HEK293 (cell line): ENCODE measurements at regions not wholly inside any gene's neighbourhood (a gene's known extent, or its start where the extent isn't known, plus 50 kb on each side); places are given as distances from the start of the nearest gene placed in this dataset.

ENCODE experiments used
- CTCF ChIA-PET: fragments of 350-600 bp; formaldehyde crosslinking; extraction: SDS; loops from one replicate; lab custom pipeline; 2021; ENCODE audit warnings: antibody characterized with exemption; lab: Yijun Ruan, JAX
- POLR2A ChIA-PET: fragments of 300-600 bp; formaldehyde crosslinking; extraction: SDS; loops from one replicate; lab custom pipeline; 2020; ENCODE audit warnings: antibody characterized with exemption, inconsistent platforms; lab: Yijun Ruan, JAX
- H3K27ac ChIP-seq: fragments of 200-500 bp; sonication (Bioruptor generic); 2 replicates; pipeline ENCODE4 v1.5.1; 2014; ENCODE audit warnings: low read depth, low read length, control low read depth, inconsistent platforms; ENCODE audit errors: extremely low read depth
- H3K36me3 ChIP-seq, 2 experiments: fragments of 200-500 bp in 1 of 2; sonication (Bioruptor generic) in 1 of 2; 1 replicate in 1 of 2; 2 replicates in 1 of 2; pipeline ENCODE4 v1.5.1; 2014 to 2017; ENCODE audit warnings: inconsistent platforms in 2 of 2, low read length in 2 of 2; ENCODE audit not compliant: control insufficient read depth in 2 of 2, insufficient read depth in 1 of 2
- H3K4me1 ChIP-seq: fragments of 200-500 bp; sonication (Bioruptor generic); 2 replicates; pipeline ENCODE4 v1.5.1; 2014; ENCODE audit warnings: mild to moderate bottlenecking, low read length, inconsistent platforms; ENCODE audit not compliant: control insufficient read depth, insufficient read depth
- H3K4me3 ChIP-seq: 2 replicates; pipeline ENCODE4 v1.5.1; 2011; ENCODE audit warnings: low read depth, mild to moderate bottlenecking, control low read depth, low read length, moderate library complexity
- H3K9me3 ChIP-seq: fragments of 200-500 bp; sonication (Bioruptor generic); 2 replicates; pipeline ENCODE4 v1.5.1; 2014; ENCODE audit warnings: low read depth, low read length, inconsistent platforms; ENCODE audit not compliant: control insufficient read depth, insufficient read depth
- KLF16 ChIP-seq: fragments of 450-650 bp; formaldehyde crosslinking; IDR thresholded peaks from 2 replicates; pipeline ENCODE4 v1.5.1; 2017; ENCODE audit warnings: missing biosample characterization, missing genetic modification characterization
- RBAK ChIP-seq: fragments of 450-650 bp; formaldehyde crosslinking; IDR thresholded peaks from 2 replicates; pipeline ENCODE4 v1.5.1; 2016; ENCODE audit warnings: missing biosample characterization, missing genetic modification characterization
- SETDB1 ChIP-seq: IDR thresholded peaks from one replicate; pipeline ENCODE4 v1.6.1; 2017; ENCODE audit warnings: mild to moderate bottlenecking, low read length, moderate library complexity, mixed read lengths; ENCODE audit not compliant: insufficient read length
- YY2 ChIP-seq: fragments of 450-650 bp; formaldehyde crosslinking; IDR thresholded peaks from 2 replicates; pipeline ENCODE4 v1.5.1; 2016; ENCODE audit warnings: missing biosample characterization, missing genetic modification characterization
- ZBTB7A ChIP-seq: fragments of 450-650 bp; formaldehyde crosslinking; IDR thresholded peaks from 2 replicates; pipeline ENCODE4 v1.5.1; 2016; ENCODE audit warnings: low read depth, missing biosample characterization, missing genetic modification characterization
- ZFP3 ChIP-seq: fragments of 450-650 bp; formaldehyde crosslinking; IDR thresholded peaks from 2 replicates; pipeline ENCODE4 v1.5.1; 2016; ENCODE audit warnings: low read depth, missing biosample characterization, missing genetic modification characterization
- ZNF10 ChIP-seq: fragments of 450-650 bp; formaldehyde crosslinking; IDR thresholded peaks from 2 replicates; pipeline ENCODE4 v1.5.1; 2017; ENCODE audit warnings: missing biosample characterization, missing genetic modification characterization
- ZNF138 ChIP-seq: fragments of 450-650 bp; formaldehyde crosslinking; IDR thresholded peaks from 2 replicates; pipeline ENCODE4 v1.5.1; 2016; ENCODE audit warnings: missing biosample characterization, missing genetic modification characterization, borderline replicate concordance
- ZNF169 ChIP-seq: fragments of 450-650 bp; formaldehyde crosslinking; IDR thresholded peaks from 2 replicates; pipeline ENCODE4 v1.5.1; 2016; ENCODE audit warnings: missing biosample characterization, missing genetic modification characterization
- ZNF202 ChIP-seq: fragments of 450-650 bp; formaldehyde crosslinking; IDR thresholded peaks from 2 replicates; pipeline ENCODE4 v1.5.1; 2016; ENCODE audit warnings: missing biosample characterization, missing genetic modification characterization, borderline replicate concordance
- ZNF211 ChIP-seq: fragments of 450-650 bp; formaldehyde crosslinking; IDR thresholded peaks from 2 replicates; pipeline ENCODE4 v1.5.1; 2016; ENCODE audit warnings: low read depth, missing biosample characterization, missing genetic modification characterization
- ZNF292 ChIP-seq: fragments of 450-650 bp; formaldehyde crosslinking; IDR thresholded peaks from 2 replicates; pipeline ENCODE4 v1.5.1; 2016; ENCODE audit warnings: low read depth, missing biosample characterization, missing genetic modification characterization, borderline replicate concordance
- ZNF341 ChIP-seq: fragments of 450-650 bp; formaldehyde crosslinking; IDR thresholded peaks from 2 replicates; pipeline ENCODE4; 2016; ENCODE audit warnings: low read depth, missing biosample characterization, missing genetic modification characterization
- ZNF350 ChIP-seq: fragments of 450-650 bp; formaldehyde crosslinking; IDR thresholded peaks from 2 replicates; pipeline ENCODE4 v1.5.0; 2017; ENCODE audit warnings: missing biosample characterization, mild to moderate bottlenecking, missing genetic modification characterization
- ZNF37A ChIP-seq: fragments of 450-650 bp; IDR thresholded peaks from 2 replicates; pipeline ENCODE4 v1.5.1; 2018; ENCODE audit warnings: missing biosample characterization, missing genetic modification characterization
- ZNF555 ChIP-seq: fragments of 450-650 bp; formaldehyde crosslinking; conservative IDR thresholded peaks from 2 replicates; pipeline ENCODE4 v1.5.1; 2017; ENCODE audit warnings: missing biosample characterization, mild to moderate bottlenecking, missing genetic modification characterization, inconsistent platforms
- ZNF560 ChIP-seq: fragments of 450-650 bp; formaldehyde crosslinking; IDR thresholded peaks from 2 replicates; pipeline ENCODE4 v1.5.1; 2017; ENCODE audit warnings: missing biosample characterization, missing genetic modification characterization, borderline replicate concordance
- ZNF621 ChIP-seq: fragments of 450-650 bp; formaldehyde crosslinking; IDR thresholded peaks from 2 replicates; pipeline ENCODE4 v1.5.1; 2017; ENCODE audit warnings: missing biosample characterization, missing genetic modification characterization
- ZNF776 ChIP-seq: fragments of 450-650 bp; formaldehyde crosslinking; IDR thresholded peaks from 2 replicates; pipeline ENCODE4 v1.5.0; 2017; ENCODE audit warnings: missing biosample characterization, missing genetic modification characterization, borderline replicate concordance
- ZSCAN23 ChIP-seq: fragments of 450-650 bp; formaldehyde crosslinking; IDR thresholded peaks from 2 replicates; pipeline ENCODE4 v1.5.1; 2016; ENCODE audit warnings: missing biosample characterization, missing genetic modification characterization
- TF ChIP-seq, protein P1 (sequence below): fragments of 450-650 bp; formaldehyde crosslinking; IDR thresholded peaks from 2 replicates; pipeline ENCODE4 v1.5.1; 2017; ENCODE audit warnings: missing biosample characterization, missing genetic modification characterization
- TF ChIP-seq, protein P2 (sequence below): fragments of 450-650 bp; formaldehyde crosslinking; IDR thresholded peaks from 2 replicates; pipeline ENCODE4 v1.5.1; 2017; ENCODE audit warnings: missing biosample characterization, missing genetic modification characterization
- TF ChIP-seq, protein P3 (sequence below): fragments of 450-650 bp; formaldehyde crosslinking; IDR thresholded peaks from 2 replicates; pipeline ENCODE4 v1.5.1; 2016; ENCODE audit warnings: missing biosample characterization, missing genetic modification characterization
- TF ChIP-seq, protein P4 (sequence below): fragments of 450-650 bp; IDR thresholded peaks from 2 replicates; pipeline ENCODE4 v1.5.1; 2018; ENCODE audit warnings: missing biosample characterization, mild to moderate bottlenecking, missing genetic modification characterization

DNA sequence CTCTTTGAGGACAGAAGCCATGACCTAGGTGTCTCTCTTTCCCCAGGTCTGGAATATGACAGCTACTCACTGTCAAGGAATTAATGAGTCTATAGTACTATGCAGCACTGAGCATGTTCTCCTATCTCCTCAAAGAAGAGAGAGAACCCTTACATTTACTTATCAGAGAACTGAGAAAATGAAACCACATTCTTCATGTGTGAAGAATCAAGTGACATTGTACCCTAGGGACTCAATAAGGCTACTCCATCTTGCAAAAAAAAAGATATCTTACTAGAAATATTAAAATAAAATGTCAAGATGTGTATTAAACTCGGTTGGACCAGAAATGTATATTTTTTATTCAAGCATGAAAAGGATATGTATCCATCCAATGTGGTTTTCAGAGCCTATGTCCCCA lies 133.2 kb upstream of the COL8A1 start:
- ChIA-PET POLR2A (no interaction called here), CTCF (interaction anchor here (0.7 kb wide), 3 partner anchors 44 to 481 kb away, joined by 3 to 4 read pairs (median 3); no protein-coding TSS in a partner anchor)
- Histone ChIP-seq H3K4me3 (no peak overlapping the region), H3K27ac (no peak overlapping the region), H3K9me3 (no peaks in the 10 kb centered on the region), H3K4me1 (no peaks in the 10 kb centered on the region), H3K36me3 (no peaks in the 10 kb centered on the region)
- TF ChIP-seq ZNF350 (tag by site-specific recombination) (no peak), ZNF169 (tag by site-specific recombination) (no peak), ZNF202 (tag by site-specific recombination) (no peak)

DNA sequence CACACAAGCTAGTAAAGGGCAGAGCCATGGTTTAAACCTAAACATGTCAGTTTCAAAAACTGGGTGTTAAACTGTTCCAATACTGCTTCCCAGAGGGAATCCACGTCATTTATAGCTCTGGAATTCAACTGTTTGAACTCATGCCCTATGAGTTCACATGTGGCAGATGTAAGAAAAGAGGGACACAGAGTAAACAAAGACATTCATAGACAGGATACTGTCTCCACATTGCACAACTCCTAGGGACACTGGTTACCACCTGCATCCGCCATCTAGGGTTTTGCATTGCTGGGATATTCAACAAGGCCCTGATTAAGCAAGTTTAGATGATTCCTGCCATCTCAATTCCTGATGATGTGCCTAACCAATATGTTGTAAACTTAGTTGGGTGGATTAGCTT lies 134.1 kb upstream of the COL8A1 start:
- no peak overlapping the region for H3K27ac ChIP-seq
- H3K4me1 ChIP-seq = no peaks in the 10 kb centered on the region
- TF ChIP-seq ZNF138 (tag by site-specific recombination) (no peak), ZNF621 (no peak), KLF16 (no peak), ZNF341 (tag by site-specific recombination) (no peak), ZNF10 (tag by site-specific recombination) (no peak), ZBTB7A (tag by site-specific recombination) (no peak), SETDB1 (no peak), ZSCAN23 (tag by site-specific recombination) (no peak)
- TF ChIP-seq, protein P1, sequence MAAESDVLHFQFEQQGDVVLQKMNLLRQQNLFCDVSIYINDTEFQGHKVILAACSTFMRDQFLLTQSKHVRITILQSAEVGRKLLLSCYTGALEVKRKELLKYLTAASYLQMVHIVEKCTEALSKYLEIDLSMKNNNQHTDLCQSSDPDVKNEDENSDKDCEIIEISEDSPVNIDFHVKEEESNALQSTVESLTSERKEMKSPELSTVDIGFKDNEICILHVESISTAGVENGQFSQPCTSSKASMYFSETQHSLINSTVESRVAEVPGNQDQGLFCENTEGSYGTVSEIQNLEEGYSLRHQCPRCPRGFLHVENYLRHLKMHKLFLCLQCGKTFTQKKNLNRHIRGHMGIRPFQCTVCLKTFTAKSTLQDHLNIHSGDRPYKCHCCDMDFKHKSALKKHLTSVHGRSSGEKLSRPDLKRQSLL (tag by site-specific recombination) = no peak
- TF ChIP-seq, protein P2, sequence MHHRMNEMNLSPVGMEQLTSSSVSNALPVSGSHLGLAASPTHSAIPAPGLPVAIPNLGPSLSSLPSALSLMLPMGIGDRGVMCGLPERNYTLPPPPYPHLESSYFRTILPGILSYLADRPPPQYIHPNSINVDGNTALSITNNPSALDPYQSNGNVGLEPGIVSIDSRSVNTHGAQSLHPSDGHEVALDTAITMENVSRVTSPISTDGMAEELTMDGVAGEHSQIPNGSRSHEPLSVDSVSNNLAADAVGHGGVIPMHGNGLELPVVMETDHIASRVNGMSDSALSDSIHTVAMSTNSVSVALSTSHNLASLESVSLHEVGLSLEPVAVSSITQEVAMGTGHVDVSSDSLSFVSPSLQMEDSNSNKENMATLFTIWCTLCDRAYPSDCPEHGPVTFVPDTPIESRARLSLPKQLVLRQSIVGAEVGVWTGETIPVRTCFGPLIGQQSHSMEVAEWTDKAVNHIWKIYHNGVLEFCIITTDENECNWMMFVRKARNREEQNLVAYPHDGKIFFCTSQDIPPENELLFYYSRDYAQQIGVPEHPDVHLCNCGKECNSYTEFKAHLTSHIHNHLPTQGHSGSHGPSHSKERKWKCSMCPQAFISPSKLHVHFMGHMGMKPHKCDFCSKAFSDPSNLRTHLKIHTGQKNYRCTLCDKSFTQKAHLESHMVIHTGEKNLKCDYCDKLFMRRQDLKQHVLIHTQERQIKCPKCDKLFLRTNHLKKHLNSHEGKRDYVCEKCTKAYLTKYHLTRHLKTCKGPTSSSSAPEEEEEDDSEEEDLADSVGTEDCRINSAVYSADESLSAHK (tag by site-specific recombination) = no peak
- TF ChIP-seq, protein P3, sequence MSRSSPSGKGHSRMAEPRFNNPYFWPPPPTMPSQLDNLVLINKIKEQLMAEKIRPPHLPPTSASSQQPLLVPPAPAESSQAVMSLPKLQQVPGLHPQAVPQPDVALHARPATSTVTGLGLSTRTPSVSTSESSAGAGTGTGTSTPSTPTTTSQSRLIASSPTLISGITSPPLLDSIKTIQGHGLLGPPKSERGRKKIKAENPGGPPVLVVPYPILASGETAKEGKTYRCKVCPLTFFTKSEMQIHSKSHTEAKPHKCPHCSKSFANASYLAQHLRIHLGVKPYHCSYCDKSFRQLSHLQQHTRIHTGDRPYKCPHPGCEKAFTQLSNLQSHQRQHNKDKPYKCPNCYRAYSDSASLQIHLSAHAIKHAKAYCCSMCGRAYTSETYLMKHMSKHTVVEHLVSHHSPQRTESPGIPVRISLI (tag by site-specific recombination) = no peak
- H3K4me3 ChIP-seq = no peak overlapping the region
- POLR2A ChIA-PET = no interaction called here
- CTCF ChIA-PET = interaction anchor here (0.5 to 1.1 kb wide), 2 partner anchors 285 to 1252 kb away, joined by 3 to 4 read pairs; no protein-coding TSS in a partner anchor
- H3K9me3 ChIP-seq = no peaks in the 10 kb centered on the region
- H3K36me3 ChIP-seq = no peaks in the 10 kb centered on the region

DNA sequence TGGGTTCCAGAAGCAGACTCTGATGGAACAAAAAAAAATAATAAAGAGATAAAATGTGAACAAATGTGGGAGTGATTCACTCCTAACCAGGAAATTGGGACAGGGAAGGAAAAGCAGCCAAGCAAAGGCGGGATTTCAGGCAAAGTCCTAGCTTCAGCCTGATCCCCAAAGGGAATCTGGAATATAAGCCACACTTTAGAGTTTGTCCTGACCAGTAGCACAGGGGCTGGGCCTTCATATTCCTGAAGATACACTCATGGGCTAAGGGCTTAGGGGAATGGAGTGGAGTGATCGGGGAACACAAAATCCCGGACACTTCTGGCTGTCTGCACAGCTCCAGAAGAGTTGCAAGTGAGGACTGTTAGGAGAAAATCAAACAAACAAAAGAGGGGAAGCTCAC lies 135.0 kb upstream of the COL8A1 start:
- TF ChIP-seq, protein P4, sequence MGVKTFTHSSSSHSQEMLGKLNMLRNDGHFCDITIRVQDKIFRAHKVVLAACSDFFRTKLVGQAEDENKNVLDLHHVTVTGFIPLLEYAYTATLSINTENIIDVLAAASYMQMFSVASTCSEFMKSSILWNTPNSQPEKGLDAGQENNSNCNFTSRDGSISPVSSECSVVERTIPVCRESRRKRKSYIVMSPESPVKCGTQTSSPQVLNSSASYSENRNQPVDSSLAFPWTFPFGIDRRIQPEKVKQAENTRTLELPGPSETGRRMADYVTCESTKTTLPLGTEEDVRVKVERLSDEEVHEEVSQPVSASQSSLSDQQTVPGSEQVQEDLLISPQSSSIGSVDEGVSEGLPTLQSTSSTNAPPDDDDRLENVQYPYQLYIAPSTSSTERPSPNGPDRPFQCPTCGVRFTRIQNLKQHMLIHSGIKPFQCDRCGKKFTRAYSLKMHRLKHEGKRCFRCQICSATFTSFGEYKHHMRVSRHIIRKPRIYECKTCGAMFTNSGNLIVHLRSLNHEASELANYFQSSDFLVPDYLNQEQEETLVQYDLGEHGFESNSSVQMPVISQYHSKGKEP (tag by site-specific recombination) = no peak
- no peak for TF ChIP-seq RBAK (tag by site-specific recombination)
- TF ChIP-seq ZNF37A = no peak
- no peak for TF ChIP-seq ZNF292 (tag by site-specific recombination)
- no peak for TF ChIP-seq ZNF555
- no peak for TF ChIP-seq ZNF776 (tag by site-specific recombination)
- no peak for TF ChIP-seq YY2
- no peak for TF ChIP-seq ZFP3 (tag by site-specific recombination)
- TF ChIP-seq ZNF211 (tag by site-specific recombination) = no peak
- no peak for TF ChIP-seq ZNF560 (tag by site-specific recombination)
- ChIA-PET CTCF (interaction anchor here (0.7 to 1.1 kb wide), 2 partner anchors 286 to 791 kb away, joined by 3 to 4 read pairs; no protein-coding TSS in a partner anchor), POLR2A (no interaction called here)
- Histone ChIP-seq H3K36me3 (no peaks in the 10 kb centered on the region), H3K9me3 (no peaks in the 10 kb centered on the region), H3K4me1 (no peaks in the 10 kb centered on the region), H3K27ac (no peak overlapping the region), H3K4me3 (no peak overlapping the region)
